Common myeloid progenitor, CD34-positive (primary cell): ENCODE measurements at regions not wholly inside any gene's neighbourhood (a gene's known extent, or its start where the extent isn't known, plus 50 kb on each side); places are given as distances from the start of the nearest gene placed in this dataset.
"Not testable (repeated sequence)": the region's sequence is repeated elsewhere in the genome, so short reads cannot be mapped to it uniquely, and the experiment has no call there.

ENCODE experiments used
- CTCF ChIA-PET: fragments of 350-600 bp; sonication (Branson Sonifier 250); formaldehyde crosslinking; loops from one replicate; lab custom pipeline; 2021; ENCODE audit warnings: antibody characterized with exemption; lab: Charles Lee
- POLR2A ChIA-PET: fragments of 350-600 bp; sonication (Branson Sonifier 250); formaldehyde crosslinking; loops from one replicate; lab custom pipeline; 2021; ENCODE audit warnings: antibody characterized with exemption; lab: Charles Lee
- DNase-seq, 3 donors: peaks; one replicate each; pipeline versions ENCODE4 v3.0.0 to v3.0.0-alpha.2; 2013
- H3K27ac ChIP-seq, 2 experiments: 1 replicate in 1 of 2; 2 replicates in 1 of 2; pipeline ENCODE4 v1.7.0; 2013; ENCODE audit warnings: inconsistent platforms in 2 of 2, low read length in 2 of 2, mild to moderate bottlenecking in 2 of 2, low read depth in 1 of 2, moderate library complexity in 1 of 2; ENCODE audit not compliant: severe bottlenecking in 2 of 2, insufficient read depth in 1 of 2, poor library complexity in 1 of 2
- H3K27me3 ChIP-seq, 5 experiments: replicated peaks in 2 of 5; 1 replicate in 3 of 5; 2 replicates in 2 of 5; pipeline versions ENCODE4 v1.6.1 to v1.7.0; 2013; ENCODE audit warnings: low read length in 4 of 5, mild to moderate bottlenecking in 2 of 5, moderate library complexity in 2 of 5, inconsistent platforms in 1 of 5; ENCODE audit not compliant: insufficient read depth in 5 of 5, control insufficient read depth in 4 of 5
- H3K36me3 ChIP-seq, 4 experiments: 1 replicate in 2 of 4; 2 replicates in 2 of 4; pipeline versions ENCODE4 v1.6.1 to v1.7.0; 2013; ENCODE audit warnings: low read length in 3 of 4, control low read depth in 1 of 4, mild to moderate bottlenecking in 1 of 4; ENCODE audit not compliant: control insufficient read depth in 4 of 4, insufficient read depth in 4 of 4
- H3K4me1 ChIP-seq, 4 experiments: 1 replicate in 3 of 4; 2 replicates in 1 of 4; pipeline versions ENCODE4 v1.6.1 to v1.7.1; 2013; ENCODE audit warnings: low read length in 3 of 4, mild to moderate bottlenecking in 3 of 4, control low read depth in 1 of 4, inconsistent platforms in 1 of 4, moderate library complexity in 1 of 4; ENCODE audit not compliant: control insufficient read depth in 4 of 4, insufficient read depth in 4 of 4; ENCODE audit errors: control extremely low read depth in 1 of 4
- H3K4me3 ChIP-seq, 7 experiments: 1 replicate in 4 of 7; 2 replicates in 3 of 7; pipeline versions ENCODE4 v1.5.1 to v1.7.0; 2013; ENCODE audit warnings: mild to moderate bottlenecking in 7 of 7, low read length in 6 of 7, moderate library complexity in 6 of 7, inconsistent platforms in 2 of 7, low read depth in 2 of 7, control low read depth in 1 of 7; ENCODE audit not compliant: insufficient read depth in 4 of 7, control insufficient read depth in 1 of 7; ENCODE audit errors: extremely low read depth in 1 of 7
- H3K9me3 ChIP-seq, 5 experiments: 1 replicate in 4 of 5; 2 replicates in 1 of 5; pipeline versions ENCODE4 v1.6.1 to v1.7.1; 2013; ENCODE audit warnings: low read length in 4 of 5, mild to moderate bottlenecking in 2 of 5, inconsistent platforms in 1 of 5, low read depth in 1 of 5, moderate library complexity in 1 of 5; ENCODE audit not compliant: control insufficient read depth in 4 of 5, insufficient read depth in 2 of 5; ENCODE audit errors: control extremely low read depth in 1 of 5
- WGBS: methylation state at CpG from one replicate; pipeline ENCODE4 v1.1.5; 2013; ENCODE audit not compliant: insufficient coverage; 5-methylcytosine and 5-hydroxymethylcytosine counted together

DNA sequence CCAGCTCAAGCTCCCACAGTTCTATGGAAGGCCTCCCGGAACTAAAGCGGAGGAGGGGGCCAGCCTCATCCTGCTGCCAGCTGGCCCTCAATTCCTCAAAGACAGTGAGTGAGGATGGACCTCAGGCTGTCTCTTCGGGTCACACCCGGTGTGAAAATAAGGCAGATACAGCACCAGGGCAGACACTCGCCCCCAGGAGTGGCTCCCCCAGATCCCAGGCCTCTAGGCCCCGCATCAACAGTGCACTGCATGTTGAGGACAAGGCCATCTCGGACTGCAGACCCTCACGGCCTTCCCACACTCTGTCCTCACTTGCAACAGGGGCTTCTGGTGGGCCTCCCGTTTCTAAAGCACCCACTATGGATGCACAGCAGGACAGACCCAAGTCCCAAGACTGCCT, 239.2 kb upstream of the ZNF322 start:
- H3K36me3 ChIP-seq, DNase-seq, H3K4me3 ChIP-seq, H3K27me3 ChIP-seq, H3K4me1 ChIP-seq, CTCF ChIA-PET, H3K9me3 ChIP-seq, POLR2A ChIA-PET, H3K27ac ChIP-seq: not testable (repeated sequence)
- 97% methylated on average over 7 of the region's 9 CpGs for WGBS

DNA sequence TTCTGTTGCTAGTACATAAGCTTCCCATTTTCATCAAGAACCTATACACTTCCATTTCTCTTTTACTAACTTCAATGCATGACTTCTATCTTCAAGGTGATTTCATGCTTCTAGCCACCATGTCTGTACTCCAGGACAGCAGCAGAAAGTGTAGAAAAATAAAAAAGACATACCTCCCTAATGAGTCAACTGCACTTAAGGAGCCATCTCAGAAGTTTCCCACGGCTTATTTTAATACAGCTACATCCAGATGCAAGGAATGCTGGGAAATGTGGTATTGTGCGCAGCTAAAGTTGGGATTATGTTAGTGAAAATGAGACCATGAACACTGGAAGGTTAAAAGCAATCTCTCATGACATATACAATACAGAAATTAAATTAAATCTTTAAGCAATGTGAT, 264.7 kb upstream of the ZNF322 start:
- H3K36me3 ChIP-seq, H3K4me1 ChIP-seq, H3K4me3 ChIP-seq, H3K9me3 ChIP-seq, POLR2A ChIA-PET, DNase-seq, H3K27ac ChIP-seq, H3K27me3 ChIP-seq, CTCF ChIA-PET: not testable (repeated sequence)
- no CpG with 5 or more reads among the region's 2 CpGs for WGBS

DNA sequence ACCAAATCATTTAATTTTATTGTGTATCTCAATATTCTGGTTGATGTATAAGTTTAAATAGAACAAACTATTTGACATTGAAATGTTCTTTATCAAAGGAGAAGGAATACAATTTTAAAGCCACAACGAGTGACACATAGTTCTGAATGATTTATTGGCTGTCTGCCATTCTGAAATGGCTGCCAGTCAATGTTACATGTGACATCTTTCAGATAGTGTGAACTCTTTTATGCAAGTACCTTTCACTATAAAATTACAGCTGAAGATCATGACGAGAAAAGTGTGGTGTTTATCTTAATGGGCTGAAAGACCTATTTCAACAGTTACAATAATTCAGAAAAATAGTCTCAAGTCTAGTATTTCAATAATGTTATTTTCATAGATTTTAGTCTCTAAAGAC, 268.6 kb upstream of the ZNF322 start:
- H3K4me3 ChIP-seq, H3K9me3 ChIP-seq, H3K4me1 ChIP-seq, CTCF ChIA-PET, POLR2A ChIA-PET, H3K27ac ChIP-seq, DNase-seq, H3K27me3 ChIP-seq, H3K36me3 ChIP-seq: not testable (repeated sequence)
- no CpG with 5 or more reads among the region's 2 CpGs for WGBS

DNA sequence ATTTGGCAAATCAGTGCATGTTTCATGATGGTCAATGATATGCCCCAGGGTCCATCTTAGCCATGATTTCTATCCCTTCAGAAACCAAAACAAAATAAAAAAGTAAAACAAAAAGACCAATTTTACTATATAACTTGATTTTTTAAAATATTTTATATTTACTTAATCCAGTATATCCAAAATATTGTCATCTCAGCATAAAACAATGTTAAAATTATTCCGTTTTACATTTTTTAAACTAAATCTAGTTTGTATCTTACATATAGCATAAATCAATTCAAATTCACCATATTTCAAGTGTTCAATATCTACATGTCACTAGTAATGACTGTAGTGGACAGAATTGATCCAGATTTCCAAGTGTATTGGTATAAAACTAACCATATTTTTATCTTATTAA, 277.7 kb upstream of the ZNF322 start:
- H3K27ac ChIP-seq, H3K4me3 ChIP-seq, H3K36me3 ChIP-seq, H3K9me3 ChIP-seq, DNase-seq, POLR2A ChIA-PET, H3K27me3 ChIP-seq, CTCF ChIA-PET, H3K4me1 ChIP-seq: not testable (repeated sequence)
- WGBS, result no CpG with 5 or more reads among the region's 1 CpG

DNA sequence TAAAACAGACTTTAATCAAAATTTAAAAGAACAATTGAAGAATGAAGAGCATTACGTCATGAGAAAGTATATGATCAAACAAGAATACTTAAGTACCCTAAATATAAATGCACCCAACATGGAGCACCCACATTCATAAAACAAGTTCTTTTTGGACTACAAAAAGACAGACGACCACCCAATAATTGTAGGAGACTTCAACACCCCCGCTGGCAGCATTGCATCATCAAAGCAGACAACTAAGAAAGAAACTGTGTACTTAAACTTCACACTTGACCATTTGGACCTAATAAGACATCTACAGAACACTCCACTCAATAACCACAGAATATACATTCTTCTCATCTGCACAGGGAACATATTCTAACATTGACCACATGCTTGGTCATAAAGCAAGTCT, 291.7 kb upstream of the ZNF322 start:
- H3K27ac ChIP-seq, H3K4me3 ChIP-seq, H3K36me3 ChIP-seq, DNase-seq, H3K9me3 ChIP-seq, H3K4me1 ChIP-seq, POLR2A ChIA-PET, H3K27me3 ChIP-seq, CTCF ChIA-PET: not testable (repeated sequence)
- WGBS, result no CpG with 5 or more reads among the region's 3 CpGs

DNA sequence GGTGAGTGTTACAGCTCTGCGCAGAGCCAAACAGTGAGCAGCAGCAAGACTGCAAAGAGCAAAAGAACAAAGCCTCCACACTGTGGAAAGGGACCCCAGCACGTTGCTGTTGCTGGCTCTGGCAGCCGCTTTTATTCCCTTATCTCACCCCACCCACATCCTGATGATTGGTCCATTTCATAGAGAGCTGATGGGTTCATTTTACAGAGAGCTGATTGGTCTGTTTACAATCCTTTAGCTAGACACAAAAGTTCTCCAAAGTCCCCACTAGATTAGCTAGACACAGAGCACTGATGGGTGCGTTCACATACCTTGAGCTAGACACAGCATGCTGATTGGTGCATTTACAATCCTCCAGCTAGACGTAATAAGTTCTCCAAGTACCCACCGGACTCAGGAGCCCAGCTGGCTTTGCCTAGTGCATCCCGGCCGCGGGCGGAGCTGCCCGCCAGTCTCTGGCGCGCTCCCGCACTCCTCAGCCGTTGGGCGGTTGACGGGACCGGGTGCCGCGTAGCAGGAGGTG, 291.4 kb upstream of the PRSS16 start:
- peak overlapping the region in 1 of 2 experiments; percentile 25 for H3K27ac ChIP-seq
- CTCF ChIA-PET, H3K4me1 ChIP-seq, H3K9me3 ChIP-seq, POLR2A ChIA-PET, H3K36me3 ChIP-seq, H3K27me3 ChIP-seq: not testable (repeated sequence)
- DNase-seq, result peak; percentile 50 to 92 (median 84)
- 0% methylated on average over 1 of the region's 20 CpGs for WGBS
- H3K4me3 ChIP-seq, result peak overlapping the region; percentile 14 to 77 (median 60)

DNA sequence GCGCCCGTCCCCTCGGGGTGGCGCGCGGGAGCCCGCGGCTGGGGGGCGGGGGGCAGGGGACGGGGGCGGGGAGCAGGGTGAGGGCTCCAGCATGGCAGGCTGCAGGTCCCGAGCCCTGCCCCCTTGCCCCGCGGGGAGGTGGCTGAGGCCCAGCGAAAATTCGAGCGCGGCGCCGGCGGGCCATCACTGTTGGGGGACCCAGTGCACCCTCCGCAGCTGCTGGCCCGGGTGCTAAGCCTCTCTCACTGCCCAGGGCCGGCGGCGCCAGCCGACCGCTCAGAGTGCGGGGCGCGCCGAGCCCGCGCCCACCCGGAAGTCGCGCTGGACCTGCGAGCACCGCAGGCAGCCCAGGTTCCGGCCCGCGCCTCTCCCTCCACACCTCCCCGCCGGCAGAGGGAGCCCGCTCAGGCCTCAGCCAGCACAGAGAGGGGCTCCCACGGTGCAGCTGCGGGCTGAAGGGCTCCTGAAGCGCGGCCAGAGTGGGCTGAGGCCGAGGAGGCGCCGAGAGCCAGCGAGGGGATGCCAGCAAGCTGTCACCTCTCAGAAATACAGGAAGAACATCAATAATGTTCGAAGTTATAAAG, 290.8 kb upstream of the PRSS16 start:
- H3K9me3 ChIP-seq, CTCF ChIA-PET, POLR2A ChIA-PET, H3K36me3 ChIP-seq, H3K27me3 ChIP-seq, H3K4me1 ChIP-seq: not testable (repeated sequence)
- DNase-seq, result peak; percentile 80 to 83 (median 81)
- WGBS, result 0% methylated on average over 4 of the region's 54 CpGs
- Histone ChIP-seq H3K4me3 (peak overlapping the region; percentile 14 to 77 (median 54)), H3K27ac (peak overlapping the region in 1 of 2 experiments; percentile 49)
